AG04449 (cell line): ENCODE measurements at regions not wholly inside any gene's neighbourhood (a gene's known extent, or its start where the extent isn't known, plus 50 kb on each side); places are given as distances from the start of the nearest gene placed in this dataset.

ENCODE experiments used
- CTCF ChIA-PET: fragments of 350-600 bp; formaldehyde crosslinking; extraction: SDS; loops from one replicate; lab custom pipeline; 2021; ENCODE audit warnings: antibody characterized with exemption; lab: Yijun Ruan, JAX
- POLR2A ChIA-PET: fragments of 400-600, 350-600 bp; formaldehyde crosslinking; extraction: SDS; loops from one replicate; lab custom pipeline; 2020; ENCODE audit warnings: antibody characterized with exemption, inconsistent platforms; lab: Yijun Ruan, JAX
- DNase-seq: peaks from one replicate; pipeline ENCODE4 v3.0.0-alpha.2; 2010; ENCODE audit warnings: low read depth, low spot score
- H3K4me3 ChIP-seq: 2 replicates; pipeline ENCODE4 v1.5.1; 2011; ENCODE audit warnings: low read depth, mild to moderate bottlenecking, control low read depth, low read length
- CTCF ChIP-seq: IDR thresholded peaks from one replicate; pipeline ENCODE4 v1.5.1; 2011; ENCODE audit warnings: mild to moderate bottlenecking, moderate library complexity, low read length, control low read depth, inconsistent platforms; ENCODE audit not compliant: insufficient read depth; ENCODE audit errors: missing control alignments

GRCh38 chr4:24265989-24266388 is 318.4 kb downstream of the DHX15 start:
- ChIA-PET CTCF (no interaction called here), POLR2A (no interaction called here)
- DNase-seq = no peak
- no peak for TF ChIP-seq CTCF
- H3K4me3 ChIP-seq = no peak overlapping the region

DNA sequence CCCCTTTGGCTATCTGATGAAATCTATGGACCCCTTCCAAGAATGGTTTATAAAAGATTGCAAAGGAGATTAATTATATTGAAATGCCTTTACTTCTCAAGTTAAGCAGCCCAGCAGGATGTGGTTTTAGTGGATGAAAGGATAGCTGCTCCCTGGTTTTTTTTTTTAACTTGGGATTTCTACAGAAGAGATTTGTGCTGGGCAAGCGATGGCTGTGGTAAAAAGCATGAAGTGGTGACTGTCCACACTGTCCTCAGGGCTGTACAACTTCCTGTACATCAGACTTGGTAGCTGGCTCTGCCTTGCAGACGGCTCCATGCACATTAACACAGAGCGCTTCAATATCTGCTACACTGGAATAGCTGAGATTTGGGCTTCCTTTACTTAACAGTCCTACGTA is 321.7 kb downstream of the DHX15 start:
- DNase-seq = no peak
- POLR2A ChIA-PET = no interaction called here
- TF ChIP-seq CTCF = no peak
- CTCF ChIA-PET = no interaction called here
- no peak overlapping the region for H3K4me3 ChIP-seq

DNA sequence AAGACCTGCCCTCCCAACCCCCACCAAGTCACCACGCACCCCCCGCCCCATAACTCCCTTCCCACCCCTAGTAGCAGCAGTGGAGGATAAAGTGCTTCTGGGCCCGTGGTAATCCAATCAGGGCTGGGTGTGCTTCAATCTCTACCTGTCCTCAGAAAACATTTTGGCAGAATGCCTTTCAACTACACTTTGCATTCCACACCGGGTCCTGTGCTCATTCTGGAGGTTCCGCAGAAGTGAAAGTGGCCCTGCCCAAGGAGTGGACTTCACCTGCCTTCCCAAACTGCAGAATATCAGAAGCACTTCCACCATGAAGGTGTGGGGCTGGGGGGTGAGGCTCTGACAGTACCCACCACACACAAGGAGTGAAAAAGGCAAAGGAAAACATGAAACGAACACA is 322.3 kb downstream of the DHX15 start:
- H3K4me3 ChIP-seq = no peak overlapping the region
- ChIA-PET CTCF (no interaction called here), POLR2A (no interaction called here)
- no peak for DNase-seq
- no peak for TF ChIP-seq CTCF

- POLR2A ChIA-PET = no interaction called here
These were observed 323.3 kb downstream of the DHX15 start for GRCh38 chr4:24260923-24261564.

GRCh38 chr4:24260133-24260715 is 324.1 kb downstream of the DHX15 start:
- no peak overlapping the region for H3K4me3 ChIP-seq
- no peak for DNase-seq
- no peak for TF ChIP-seq CTCF
- ChIA-PET POLR2A (no interaction called here), CTCF (no interaction called here)

More at GRCh38 chr4:24260923-24261564, 323.3 kb downstream of the DHX15 start:
- CTCF ChIA-PET = no interaction called here
- no peak for TF ChIP-seq CTCF
- DNase-seq = no peak
- no peak overlapping the region for H3K4me3 ChIP-seq

DNA sequence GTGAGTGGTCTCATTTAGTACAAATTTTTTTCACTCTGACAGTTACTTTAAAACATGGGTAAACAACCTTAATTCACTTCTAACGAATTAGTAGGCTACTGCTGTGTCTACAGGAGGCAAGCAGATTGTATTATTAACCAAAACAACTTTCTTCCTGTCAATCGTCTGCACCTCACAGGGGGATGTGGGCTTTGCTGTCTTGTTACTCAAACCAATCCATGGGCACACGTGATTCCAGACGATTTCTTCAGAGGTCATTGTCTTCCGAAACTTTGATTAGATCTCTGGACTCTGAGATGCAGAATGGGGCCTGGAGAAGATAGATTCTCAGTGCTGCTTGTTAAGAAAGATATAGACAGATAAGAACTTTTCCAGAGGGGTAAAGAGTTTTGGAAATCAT is 327.8 kb downstream of the DHX15 start:
- DNase-seq = no peak
- TF ChIP-seq CTCF = no peak
- no peak overlapping the region for H3K4me3 ChIP-seq
- ChIA-PET POLR2A (no interaction called here), CTCF (no interaction called here)
